SH-SY5Y (cell line): ENCODE measurements at regions not wholly inside any gene's neighbourhood (a gene's known extent, or its start where the extent isn't known, plus 50 kb on each side); places are given as distances from the start of the nearest gene placed in this dataset.

Source experiments
- GATA2 ChIP-seq: IDR thresholded peaks from 2 replicates; pipeline ENCODE4 v1.6.1; 2011; ENCODE audit warnings: mild to moderate bottlenecking, low read depth, low read length
- GATA3 ChIP-seq: IDR thresholded peaks from 2 replicates; pipeline ENCODE4 v1.6.1; 2011; ENCODE audit warnings: low read depth, mild to moderate bottlenecking, low read length, moderate library complexity

- TF ChIP-seq GATA3 (no peak), GATA2 (no peak)
These were observed 1353.0 kb upstream of the SEL1L start for GRCh38 chr14:82886670-82887069.
